ENCODE measurements at regions not wholly inside any gene's neighbourhood (a gene's known extent, or its start where the extent isn't known, plus 50 kb on each side); places are given as distances from the start of the nearest gene placed in this dataset.

DNA sequence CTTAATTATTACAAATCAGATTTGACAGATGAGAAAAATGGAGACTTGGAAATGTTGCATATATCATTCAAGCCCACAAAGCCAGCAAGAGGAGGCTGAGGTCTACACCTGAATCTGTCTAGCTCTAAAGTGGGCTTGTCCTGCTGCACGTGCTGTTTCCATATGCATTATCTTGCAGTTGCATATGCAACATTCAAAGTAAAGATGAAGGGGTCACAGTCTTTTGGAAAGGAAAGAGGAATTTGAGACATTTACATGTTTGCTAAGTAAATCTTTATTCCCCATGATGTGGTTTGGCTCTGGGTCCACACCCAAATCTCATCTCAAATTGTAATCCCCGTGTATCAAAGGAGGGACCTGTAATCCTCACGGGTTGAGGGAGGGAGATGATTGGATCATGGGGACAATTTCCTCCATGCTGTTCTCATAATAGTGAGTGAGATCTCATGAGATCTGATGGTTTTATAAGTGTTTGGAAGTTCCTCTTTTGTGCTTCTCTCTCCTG is 98.3 kb downstream of the BACH1 start:
- no peaks in the 10 kb centered on the region for H3K4me1 ChIP-seq
- ATAC-seq = no peak
- H3K36me3 ChIP-seq = peaks cover 0 to 12% of the 10 kb centered on the region in 2 donors
- TF ChIP-seq, protein P1, sequence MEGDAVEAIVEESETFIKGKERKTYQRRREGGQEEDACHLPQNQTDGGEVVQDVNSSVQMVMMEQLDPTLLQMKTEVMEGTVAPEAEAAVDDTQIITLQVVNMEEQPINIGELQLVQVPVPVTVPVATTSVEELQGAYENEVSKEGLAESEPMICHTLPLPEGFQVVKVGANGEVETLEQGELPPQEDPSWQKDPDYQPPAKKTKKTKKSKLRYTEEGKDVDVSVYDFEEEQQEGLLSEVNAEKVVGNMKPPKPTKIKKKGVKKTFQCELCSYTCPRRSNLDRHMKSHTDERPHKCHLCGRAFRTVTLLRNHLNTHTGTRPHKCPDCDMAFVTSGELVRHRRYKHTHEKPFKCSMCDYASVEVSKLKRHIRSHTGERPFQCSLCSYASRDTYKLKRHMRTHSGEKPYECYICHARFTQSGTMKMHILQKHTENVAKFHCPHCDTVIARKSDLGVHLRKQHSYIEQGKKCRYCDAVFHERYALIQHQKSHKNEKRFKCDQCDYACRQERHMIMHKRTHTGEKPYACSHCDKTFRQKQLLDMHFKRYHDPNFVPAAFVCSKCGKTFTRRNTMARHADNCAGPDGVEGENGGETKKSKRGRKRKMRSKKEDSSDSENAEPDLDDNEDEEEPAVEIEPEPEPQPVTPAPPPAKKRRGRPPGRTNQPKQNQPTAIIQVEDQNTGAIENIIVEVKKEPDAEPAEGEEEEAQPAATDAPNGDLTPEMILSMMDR (IDR thresholded peaks at IDR 0.05) = no peak
- TF ChIP-seq POLR2A (IDR thresholded peaks at IDR 0.05) (no peak), POLR2AphosphoS5 (IDR thresholded peaks at IDR 0.05) (no peak), EP300 (IDR thresholded peaks at IDR 0.05) (no peak)
- no peaks in the 10 kb centered on the region for H3K27me3 ChIP-seq
- peaks cover 0 to 4% (median 0%) of the 10 kb centered on the region in 3 donors for H3K9me3 ChIP-seq
- H3K4me3 ChIP-seq = no peak overlapping the region
- H3K27ac ChIP-seq = no peak overlapping the region
- 80 to 88% methylated on average over 1 to 3 of the region's 3 CpGs for WGBS, 2 donors (ENCODE audit: low coverage in 1 of 2)

DNA sequence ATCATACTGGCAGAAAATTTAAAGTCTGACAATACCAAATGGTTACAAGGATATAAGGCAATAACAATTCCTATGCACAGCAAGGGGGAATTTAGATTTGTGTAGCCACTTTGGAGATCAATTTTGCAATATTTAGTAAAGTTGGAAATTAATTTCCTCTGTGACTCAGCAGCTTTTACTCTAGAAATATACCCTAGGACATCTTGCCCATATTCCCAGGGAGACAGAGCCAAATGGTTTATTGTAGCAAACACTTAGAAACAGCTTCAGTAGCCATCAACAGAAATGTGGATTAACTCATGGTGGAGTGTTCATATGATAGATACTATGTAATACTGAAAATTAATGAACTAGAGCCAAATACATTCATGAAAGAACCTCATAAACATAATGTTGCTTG is 104.6 kb downstream of the BACH1 start:
- no peak overlapping the region for H3K4me3 ChIP-seq
- H3K9me3 ChIP-seq = peaks cover 0 to 4% (median 0%) of the 10 kb centered on the region in 3 donors
- H3K36me3 ChIP-seq = peaks cover 0 to 10% of the 10 kb centered on the region in 2 donors
- no peaks in the 10 kb centered on the region for H3K4me1 ChIP-seq
- no peak for ATAC-seq
- TF ChIP-seq EP300 (IDR thresholded peaks at IDR 0.05) (no peak), POLR2AphosphoS5 (IDR thresholded peaks at IDR 0.05) (no peak), POLR2A (IDR thresholded peaks at IDR 0.05) (no peak)
- TF ChIP-seq, protein P1 (IDR thresholded peaks at IDR 0.05) = no peak
- H3K27ac ChIP-seq = no peak overlapping the region
- H3K27me3 ChIP-seq = no peaks in the 10 kb centered on the region

DNA sequence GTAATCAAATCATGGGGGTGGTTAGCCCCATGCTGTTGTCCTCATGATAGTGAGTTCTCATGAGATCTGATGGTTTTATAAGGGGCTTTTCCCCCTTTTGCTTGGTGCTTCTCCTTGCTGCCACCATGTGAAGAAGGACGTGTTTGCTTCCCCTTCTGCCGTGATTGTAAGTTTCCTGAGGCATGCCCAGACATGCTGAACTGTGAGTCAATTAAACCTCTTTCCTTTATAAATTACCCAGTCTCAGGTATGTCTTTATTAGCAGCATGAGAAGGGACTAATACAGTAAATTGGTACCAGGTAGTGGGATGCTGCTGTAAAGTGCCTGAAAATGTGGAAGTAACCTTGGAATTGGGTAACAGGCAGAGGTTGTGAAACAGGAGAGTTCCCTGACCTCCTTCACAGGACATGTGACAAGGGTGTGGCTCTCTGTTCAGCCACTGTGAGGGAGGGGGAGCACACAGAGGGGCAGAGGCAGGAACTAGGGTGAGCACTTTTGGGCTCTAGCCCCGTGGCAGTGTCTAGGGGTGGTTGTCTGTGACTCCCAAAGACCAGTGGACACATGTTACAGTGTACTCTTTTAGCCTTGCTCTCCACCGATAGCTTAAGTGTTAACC is 105.3 kb downstream of the BACH1 start:
- TF ChIP-seq POLR2AphosphoS5 (IDR thresholded peaks at IDR 0.05) = no peak
- no peak for TF ChIP-seq POLR2A (IDR thresholded peaks at IDR 0.05)
- TF ChIP-seq, protein P1 (IDR thresholded peaks at IDR 0.05) = no peak
- no peak for TF ChIP-seq EP300 (IDR thresholded peaks at IDR 0.05)
- 56 to 100% methylated on average over 1 to 2 of the region's 4 CpGs for WGBS, 2 donors (ENCODE audit: low coverage in 1 of 2)
- peak; percentile 36 for ATAC-seq
- Histone ChIP-seq H3K27me3 (no peaks in the 10 kb centered on the region), H3K4me1 (no peaks in the 10 kb centered on the region), H3K36me3 (peaks cover 0 to 8% of the 10 kb centered on the region in 2 donors), H3K9me3 (peaks cover 0 to 4% (median 0%) of the 10 kb centered on the region in 3 donors), H3K4me3 (no peak overlapping the region), H3K27ac (no peak overlapping the region)

DNA sequence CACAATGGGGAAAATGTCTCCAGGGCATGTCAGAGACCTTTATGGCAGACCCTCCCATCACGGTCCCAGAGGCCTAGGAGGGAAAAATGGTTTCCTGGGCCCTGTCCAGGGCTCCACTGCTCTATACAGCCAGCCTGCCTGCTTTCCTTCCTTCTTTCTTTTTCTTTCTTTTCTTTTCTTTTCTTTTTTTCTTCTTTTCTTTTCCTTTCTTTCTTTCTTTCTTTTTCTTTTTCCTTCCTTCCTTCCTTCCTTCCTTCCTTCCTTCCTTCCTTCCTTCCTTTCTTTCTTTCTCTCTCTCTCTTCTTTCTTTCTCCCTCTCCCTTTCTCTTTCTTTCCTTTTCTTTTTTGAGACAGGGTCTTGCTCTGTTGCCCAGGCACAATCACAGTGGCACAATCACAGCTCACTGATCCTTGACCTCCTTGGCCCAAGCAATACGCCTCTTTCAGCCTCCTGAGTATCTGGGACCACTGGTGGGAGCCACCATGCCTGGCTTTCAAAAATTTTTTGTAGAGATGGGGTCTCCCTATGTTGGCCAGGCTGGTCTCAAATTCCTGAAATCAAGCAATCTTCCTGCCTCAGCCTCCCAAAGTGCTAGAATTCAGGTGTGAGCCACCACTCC is 106.9 kb downstream of the BACH1 start:
- H3K4me3 ChIP-seq = no peak overlapping the region
- ATAC-seq = no peak
- no peaks in the 10 kb centered on the region for H3K36me3 ChIP-seq
- no peak for TF ChIP-seq POLR2AphosphoS5 (IDR thresholded peaks at IDR 0.05)
- TF ChIP-seq POLR2A (IDR thresholded peaks at IDR 0.05) = no peak
- no peak for TF ChIP-seq EP300 (IDR thresholded peaks at IDR 0.05)
- TF ChIP-seq, protein P1 (IDR thresholded peaks at IDR 0.05) = no peak
- H3K27ac ChIP-seq = no peak overlapping the region
- 93 to 100% methylated on average over 1 to 2 of the region's 2 CpGs for WGBS, 2 donors (ENCODE audit: low coverage in 1 of 2)
- no peaks in the 10 kb centered on the region for H3K27me3 ChIP-seq
- no peaks in the 10 kb centered on the region for H3K4me1 ChIP-seq
- H3K9me3 ChIP-seq = no peaks in the 10 kb centered on the region

DNA sequence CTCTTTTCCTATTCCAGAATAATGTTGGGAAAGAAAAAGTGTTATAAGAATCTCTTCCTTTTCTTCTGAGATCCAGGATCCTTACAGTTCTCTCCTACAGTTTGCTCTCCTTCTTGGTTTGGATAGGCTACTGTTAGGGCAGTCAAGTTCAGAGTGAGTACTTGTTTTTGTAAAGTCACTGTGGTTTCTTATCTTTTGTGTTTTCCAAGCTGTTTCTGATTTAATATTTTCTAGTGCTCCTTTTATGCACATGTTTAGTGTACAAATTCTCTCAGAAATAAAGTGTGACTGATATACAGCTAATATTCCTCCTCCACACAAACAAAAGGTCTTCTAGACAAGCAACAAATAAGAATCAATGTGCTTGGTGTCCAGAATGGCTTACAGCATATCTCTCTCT is 107.7 kb downstream of the BACH1 start:
- Histone ChIP-seq H3K36me3 (no peaks in the 10 kb centered on the region), H3K27ac (no peak overlapping the region), H3K27me3 (no peaks in the 10 kb centered on the region), H3K4me1 (no peaks in the 10 kb centered on the region), H3K4me3 (no peak overlapping the region), H3K9me3 (no peaks in the 10 kb centered on the region)
- TF ChIP-seq EP300 (IDR thresholded peaks at IDR 0.05) (no peak), POLR2AphosphoS5 (IDR thresholded peaks at IDR 0.05) (no peak), POLR2A (IDR thresholded peaks at IDR 0.05) (no peak)
- TF ChIP-seq, protein P1 (IDR thresholded peaks at IDR 0.05) = no peak
- ATAC-seq = no peak
